Peyer's patch (tissue), 4 donors: ENCODE measurements at regions not wholly inside any gene's neighbourhood (a gene's known extent, or its start where the extent isn't known, plus 50 kb on each side); places are given as distances from the start of the nearest gene placed in this dataset.

ENCODE experiments used
- DNase-seq, 3 donors: peaks; one replicate each; pipeline ENCODE4 v3.0.0-alpha.2; 2017 to 2019
- H3K27ac ChIP-seq, 4 donors: fragments of 200-600 bp; sonication (generic); one replicate each; pipeline ENCODE4 v1.5.1; 2016 to 2019
- H3K27me3 ChIP-seq, 2 donors: fragments of 200-600 bp; sonication (generic); one replicate each; pipeline ENCODE4 v1.5.1; 2019
- H3K36me3 ChIP-seq, 3 donors: fragments of 200-600 bp; sonication (generic); one replicate each; pipeline ENCODE4 v1.5.1; 2016 to 2019
- H3K4me1 ChIP-seq, 4 donors: fragments of 200-600 bp; sonication (generic); one replicate each; pipeline ENCODE4 v1.5.1; 2016 to 2019
- H3K4me3 ChIP-seq, 4 donors: fragments of 200-600 bp; sonication (generic); 1 replicate in 3 of 4; 2 replicates in 1 of 4; pipeline ENCODE4 v1.5.1; 2016 to 2019; ENCODE audit warnings: mild to moderate bottlenecking in 1 of 4
- H3K9me3 ChIP-seq, 4 donors: fragments of 200-600 bp; sonication (generic); one replicate each; pipeline ENCODE4 v1.5.1; 2016 to 2019; ENCODE audit warnings: mild to moderate bottlenecking in 1 of 4
- CTCF ChIP-seq, 6 experiments: fragments of 450-650 bp in 4 of 6; fragments of 200-600 bp in 2 of 6; sonication (generic) in 1 of 6; IDR thresholded peaks; one replicate each; pipeline ENCODE4 v1.5.1; 2017 to 2019; ENCODE audit warnings: antibody characterized with exemption in 6 of 6, mild to moderate bottlenecking in 3 of 6, moderate library complexity in 1 of 6
- POLR2A ChIP-seq, 2 donors: fragments of 450-650 bp; IDR thresholded peaks; one replicate each; pipeline ENCODE4 v1.5.1; 2017; ENCODE audit warnings: antibody characterized with exemption in 2 of 2, mild to moderate bottlenecking in 2 of 2, moderate library complexity in 2 of 2

DNA sequence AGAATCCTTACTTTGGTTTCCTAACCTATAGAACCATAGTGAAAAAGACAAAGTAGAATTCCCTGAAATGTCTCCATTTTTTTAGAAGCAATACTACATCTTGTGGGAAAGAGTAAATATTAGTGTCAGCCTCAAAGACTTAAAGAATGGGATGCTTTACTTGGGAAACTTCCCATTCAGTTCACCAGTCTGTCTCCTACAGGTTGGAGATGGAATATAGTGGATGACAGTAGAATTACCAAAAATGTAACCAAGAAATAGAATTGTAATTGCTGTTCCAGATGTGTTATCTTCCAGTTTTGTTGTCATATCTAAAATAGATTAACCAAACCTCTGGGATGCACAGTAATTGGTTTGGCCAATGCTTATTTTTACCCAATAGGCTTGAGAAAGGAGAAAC is 338.6 kb upstream of the GRID2 start:
- H3K27me3 ChIP-seq: no peaks in the 10 kb centered on the region
- TF ChIP-seq CTCF (IDR thresholded peaks at IDR 0.05) (no peak), POLR2A (IDR thresholded peaks at IDR 0.05) (no peak)
- H3K4me1 ChIP-seq: no peaks in the 10 kb centered on the region
- no peak overlapping the region for H3K4me3 ChIP-seq
- DNase-seq: no peak
- H3K9me3 ChIP-seq: no peaks in the 10 kb centered on the region
- H3K36me3 ChIP-seq: no peaks in the 10 kb centered on the region
- H3K27ac ChIP-seq: no peak overlapping the region

GRCh38 chr4:91973479-91974153 is 330.1 kb upstream of the GRID2 start:
- no peak for DNase-seq
- no peak overlapping the region for H3K4me3 ChIP-seq
- TF ChIP-seq CTCF (IDR thresholded peaks at IDR 0.05): no peak
- TF ChIP-seq POLR2A (IDR thresholded peaks at IDR 0.05): no peak
- no peak overlapping the region for H3K27ac ChIP-seq
- no peaks in the 10 kb centered on the region for H3K4me1 ChIP-seq
- H3K9me3 ChIP-seq: no peaks in the 10 kb centered on the region
- H3K27me3 ChIP-seq: no peaks in the 10 kb centered on the region
- no peaks in the 10 kb centered on the region for H3K36me3 ChIP-seq

GRCh38 chr4:91984466-91984865 is 319.3 kb upstream of the GRID2 start:
- TF ChIP-seq CTCF (IDR thresholded peaks at IDR 0.05): no peak
- TF ChIP-seq POLR2A (IDR thresholded peaks at IDR 0.05): no peak
- H3K9me3 ChIP-seq: no peaks in the 10 kb centered on the region
- no peaks in the 10 kb centered on the region for H3K4me1 ChIP-seq
- no peaks in the 10 kb centered on the region for H3K27me3 ChIP-seq
- no peak overlapping the region for H3K4me3 ChIP-seq
- no peak for DNase-seq
- no peaks in the 10 kb centered on the region for H3K36me3 ChIP-seq
- no peak overlapping the region for H3K27ac ChIP-seq

DNA sequence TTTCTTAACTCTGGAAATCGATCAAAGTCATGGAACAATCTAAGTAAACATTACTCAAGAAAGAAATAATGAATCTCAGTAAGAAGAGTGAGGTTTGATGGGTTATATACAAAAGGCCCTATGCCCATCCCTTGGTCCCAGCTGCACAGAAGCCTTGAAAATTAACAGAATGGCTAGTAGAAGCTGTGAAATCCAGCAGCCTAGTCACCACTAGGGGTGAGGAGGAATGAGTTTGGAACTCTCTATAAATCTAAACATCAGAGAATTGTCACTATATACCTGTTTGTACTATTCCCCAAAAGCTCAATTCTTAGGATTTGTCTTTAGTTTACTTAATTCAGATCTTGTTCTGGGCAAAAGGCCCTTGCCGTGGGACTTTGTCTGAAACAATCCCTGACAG is 313.9 kb upstream of the GRID2 start:
- TF ChIP-seq CTCF (IDR thresholded peaks at IDR 0.05) (no peak), POLR2A (IDR thresholded peaks at IDR 0.05) (no peak)
- H3K9me3 ChIP-seq: no peaks in the 10 kb centered on the region
- no peaks in the 10 kb centered on the region for H3K36me3 ChIP-seq
- H3K27ac ChIP-seq: no peak overlapping the region
- no peak for DNase-seq
- H3K4me3 ChIP-seq: no peak overlapping the region
- no peaks in the 10 kb centered on the region for H3K27me3 ChIP-seq
- H3K4me1 ChIP-seq: no peaks in the 10 kb centered on the region

GRCh38 chr4:91990726-91991125 is 313.0 kb upstream of the GRID2 start:
- no peak for TF ChIP-seq POLR2A (IDR thresholded peaks at IDR 0.05)
- no peak for TF ChIP-seq CTCF (IDR thresholded peaks at IDR 0.05)
- DNase-seq: no peak

DNA sequence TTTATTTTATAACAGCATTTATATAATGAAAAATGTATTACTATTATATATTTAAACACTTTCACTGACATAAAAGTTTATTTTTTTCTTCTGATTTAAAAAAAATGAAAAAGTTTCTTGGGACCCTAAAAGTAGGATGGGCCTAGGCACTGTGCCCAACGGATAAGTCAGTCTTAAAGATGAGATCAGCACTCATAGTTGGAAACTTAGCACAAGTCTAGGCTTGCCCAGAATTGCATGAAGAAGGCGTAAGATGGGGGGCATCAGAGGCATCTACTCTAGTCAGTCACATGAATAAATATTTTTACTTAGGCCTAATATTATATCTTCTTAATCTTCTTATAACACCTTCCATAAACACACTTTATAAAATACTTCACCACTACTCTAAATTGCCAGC is 306.7 kb upstream of the GRID2 start:
- no peak overlapping the region for H3K4me3 ChIP-seq
- H3K27me3 ChIP-seq: no peaks in the 10 kb centered on the region
- no peak overlapping the region for H3K27ac ChIP-seq
- no peak for DNase-seq
- TF ChIP-seq POLR2A (IDR thresholded peaks at IDR 0.05): no peak
- TF ChIP-seq CTCF (IDR thresholded peaks at IDR 0.05): no peak
- no peaks in the 10 kb centered on the region for H3K36me3 ChIP-seq
- no peaks in the 10 kb centered on the region for H3K9me3 ChIP-seq
- H3K4me1 ChIP-seq: no peaks in the 10 kb centered on the region

More at GRCh38 chr4:91990726-91991125, 313.0 kb upstream of the GRID2 start:
- no peaks in the 10 kb centered on the region for H3K9me3 ChIP-seq
- no peaks in the 10 kb centered on the region for H3K27me3 ChIP-seq
- H3K27ac ChIP-seq: no peak overlapping the region
- H3K4me3 ChIP-seq: no peak overlapping the region
- H3K36me3 ChIP-seq: no peaks in the 10 kb centered on the region
- H3K4me1 ChIP-seq: no peaks in the 10 kb centered on the region
